Neural progenitor cell (in vitro differentiated cells): ENCODE measurements at regions not wholly inside any gene's neighbourhood (a gene's known extent, or its start where the extent isn't known, plus 50 kb on each side); places are given as distances from the start of the nearest gene placed in this dataset.

Source experiments
- DNase-seq: peaks from one replicate; pipeline ENCODE4 v3.0.0-alpha.2; 2016; ENCODE audit warnings: low spot score
- H2AFZ ChIP-seq: fragments of 200-600 bp; sonication (generic); replicated peaks from 2 replicates; pipeline ENCODE4 v1.6.1; 2016; ENCODE audit warnings: antibody characterized with exemption
- H3F3A ChIP-seq: fragments of 200-600 bp; sonication (generic); 2 replicates; pipeline ENCODE4 v1.6.1; 2016; ENCODE audit warnings: antibody characterized with exemption, low read depth
- H3K27ac ChIP-seq: fragments of 200-600 bp; sonication (generic); 2 replicates; pipeline ENCODE4 v1.5.1; 2016; ENCODE audit warnings: mild to moderate bottlenecking
- H3K27me3 ChIP-seq: fragments of 200-600 bp; sonication (generic); 2 replicates; pipeline ENCODE4 v1.6.1; 2016; ENCODE audit warnings: mild to moderate bottlenecking, moderate library complexity
- H3K36me3 ChIP-seq: fragments of 200-600 bp; sonication (generic); 2 replicates; pipeline ENCODE4 v1.5.1; 2016
- H3K4me1 ChIP-seq: fragments of 200-600 bp; sonication (generic); 2 replicates; pipeline ENCODE4 v1.6.1; 2016; ENCODE audit warnings: mixed run types
- H3K4me2 ChIP-seq: fragments of 200-600 bp; sonication (generic); 2 replicates; pipeline ENCODE4 v1.6.1; 2016
- H3K4me3 ChIP-seq: fragments of 200-600 bp; sonication (generic); 2 replicates; pipeline ENCODE4 v1.5.1; 2016
- H3K79me2 ChIP-seq: fragments of 200-600 bp; sonication (generic); 2 replicates; pipeline ENCODE4 v1.6.1; 2016; ENCODE audit warnings: low read depth
- H3K9ac ChIP-seq: fragments of 200-600 bp; sonication (generic); 2 replicates; pipeline ENCODE4 v1.6.1; 2016
- H3K9me3 ChIP-seq: fragments of 200-600 bp; sonication (generic); 2 replicates; pipeline ENCODE4 v1.5.1; 2016; ENCODE audit warnings: low read depth
- H4K20me1 ChIP-seq: fragments of 200-600 bp; sonication (generic); 2 replicates; pipeline ENCODE4 v1.6.1; 2016; ENCODE audit warnings: low read depth
- H3K27ac Mint-ChIP-seq: 3 replicates; pipeline ENCODE4 v1.8.0; 2021; ENCODE audit warnings: mixed read lengths
- H3K27me3 Mint-ChIP-seq: 2 replicates; pipeline ENCODE4 v1.8.0; 2022; ENCODE audit warnings: low read depth, mild to moderate bottlenecking, inconsistent platforms, moderate library complexity, mixed read lengths; ENCODE audit not compliant: insufficient read depth
- H3K36me3 Mint-ChIP-seq: 3 replicates; pipeline ENCODE4 v1.8.0; 2021; ENCODE audit warnings: mixed read lengths
- H3K4me1 Mint-ChIP-seq: 3 replicates; pipeline ENCODE4 v1.8.0; 2021; ENCODE audit warnings: mixed read lengths
- H3K4me3 Mint-ChIP-seq: 3 replicates; pipeline ENCODE4 v1.8.0; 2021; ENCODE audit warnings: mild to moderate bottlenecking, moderate library complexity, mixed read lengths
- H3K9me3 Mint-ChIP-seq: 3 replicates; pipeline ENCODE4 v1.8.0; 2020; ENCODE audit warnings: mixed read lengths
- EZH2 ChIP-seq: fragments of 200-600 bp; sonication (generic); IDR thresholded peaks from 2 replicates; pipeline ENCODE4 v1.6.1; 2017; ENCODE audit warnings: antibody characterized with exemption, mild to moderate bottlenecking, moderate library complexity
- EZH2phosphoT487 ChIP-seq: fragments of 200-600 bp; sonication (generic); IDR thresholded peaks from 2 replicates; pipeline ENCODE4 v1.6.1; 2017; ENCODE audit warnings: antibody characterized with exemption
- TF ChIP-seq, protein P1 (sequence below): fragments of 200-600 bp; sonication (generic); IDR thresholded peaks from 2 replicates; pipeline ENCODE4 v1.5.1; 2017; ENCODE audit warnings: antibody characterized with exemption, mild to moderate bottlenecking

DNA sequence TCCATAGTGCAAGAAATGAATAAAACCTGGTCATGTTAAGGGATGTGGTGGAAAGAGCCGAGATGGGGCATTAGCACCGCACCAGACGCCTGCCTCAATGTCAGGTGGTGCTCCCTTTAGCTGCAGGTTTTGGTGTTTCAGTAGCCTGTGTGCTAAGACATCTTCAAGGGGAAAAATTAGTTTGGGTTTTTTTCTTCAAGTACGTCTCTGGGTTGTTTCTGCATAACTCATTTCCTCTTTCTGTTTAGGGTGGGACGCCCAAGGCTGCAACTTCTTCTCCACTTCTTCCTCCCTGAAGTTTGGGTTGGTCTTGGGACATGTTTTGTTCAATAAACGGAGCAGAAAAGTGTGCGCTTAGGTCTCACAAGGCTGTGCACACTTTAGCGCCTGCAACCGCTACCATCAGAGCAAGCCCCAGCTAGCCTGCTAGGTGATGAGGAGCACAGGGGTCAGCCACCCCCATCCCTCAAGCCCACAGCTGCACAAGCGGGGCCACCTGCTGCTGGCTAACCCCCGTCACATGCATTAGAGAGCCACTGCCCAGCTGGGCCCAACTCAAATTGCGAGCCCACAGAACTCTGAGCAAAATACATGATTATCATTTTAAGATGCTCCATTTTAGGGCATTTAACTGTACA, 1495.7 kb downstream of the TBC1D22A start:
- Mint-ChIP-seq H3K27ac (no peak overlapping the region), H3K4me1 (peaks cover 45% of the 10 kb centered on the region), H3K27me3 (peaks cover 5% of the 10 kb centered on the region), H3K9me3 (peaks cover 10% of the 10 kb centered on the region), H3K36me3 (peaks cover 5% of the 10 kb centered on the region), H3K4me3 (peak overlapping the region; percentile 16)
- Histone ChIP-seq H3K79me2 (no peaks in the 10 kb centered on the region), H3K4me1 (peaks cover 29% of the 10 kb centered on the region), H3K4me2 (no peak overlapping the region), H3F3A (no peaks in the 10 kb centered on the region), H4K20me1 (no peaks in the 10 kb centered on the region), H3K27ac (no peak overlapping the region), H3K36me3 (no peaks in the 10 kb centered on the region), H3K9me3 (no peaks in the 10 kb centered on the region), H3K27me3 (no peaks in the 10 kb centered on the region), H2AFZ (no peak overlapping the region), H3K9ac (no peak overlapping the region), H3K4me3 (no peak overlapping the region)
- no peak for DNase-seq
- no peak for TF ChIP-seq EZH2
- TF ChIP-seq, protein P1, sequence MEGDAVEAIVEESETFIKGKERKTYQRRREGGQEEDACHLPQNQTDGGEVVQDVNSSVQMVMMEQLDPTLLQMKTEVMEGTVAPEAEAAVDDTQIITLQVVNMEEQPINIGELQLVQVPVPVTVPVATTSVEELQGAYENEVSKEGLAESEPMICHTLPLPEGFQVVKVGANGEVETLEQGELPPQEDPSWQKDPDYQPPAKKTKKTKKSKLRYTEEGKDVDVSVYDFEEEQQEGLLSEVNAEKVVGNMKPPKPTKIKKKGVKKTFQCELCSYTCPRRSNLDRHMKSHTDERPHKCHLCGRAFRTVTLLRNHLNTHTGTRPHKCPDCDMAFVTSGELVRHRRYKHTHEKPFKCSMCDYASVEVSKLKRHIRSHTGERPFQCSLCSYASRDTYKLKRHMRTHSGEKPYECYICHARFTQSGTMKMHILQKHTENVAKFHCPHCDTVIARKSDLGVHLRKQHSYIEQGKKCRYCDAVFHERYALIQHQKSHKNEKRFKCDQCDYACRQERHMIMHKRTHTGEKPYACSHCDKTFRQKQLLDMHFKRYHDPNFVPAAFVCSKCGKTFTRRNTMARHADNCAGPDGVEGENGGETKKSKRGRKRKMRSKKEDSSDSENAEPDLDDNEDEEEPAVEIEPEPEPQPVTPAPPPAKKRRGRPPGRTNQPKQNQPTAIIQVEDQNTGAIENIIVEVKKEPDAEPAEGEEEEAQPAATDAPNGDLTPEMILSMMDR: no peak
- no peak for TF ChIP-seq EZH2phosphoT487

DNA sequence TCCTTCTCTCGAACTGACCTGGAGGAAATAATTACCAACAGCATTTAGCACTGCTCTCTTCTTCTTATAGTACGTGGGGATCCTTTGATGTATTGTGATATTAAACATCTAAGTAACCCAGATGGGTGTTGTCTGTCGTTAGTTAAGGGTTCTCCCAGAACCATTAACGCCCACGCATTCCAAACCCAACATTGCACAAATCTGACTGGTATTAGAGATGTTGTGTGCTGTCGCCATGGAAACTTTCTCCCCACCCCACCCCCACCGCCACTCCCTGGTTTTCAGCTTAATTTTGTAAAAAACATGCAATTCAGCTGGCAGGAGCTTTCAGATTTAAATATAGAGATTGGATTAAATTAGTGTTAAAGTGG, 1495.2 kb downstream of the TBC1D22A start:
- no peak overlapping the region for H3K27ac Mint-ChIP-seq
- TF ChIP-seq EZH2: no peak
- TF ChIP-seq EZH2phosphoT487: no peak
- TF ChIP-seq, protein P1: no peak
- no peaks in the 10 kb centered on the region for H4K20me1 ChIP-seq
- H3K4me1 Mint-ChIP-seq: peaks cover 45% of the 10 kb centered on the region
- H3K4me3 ChIP-seq: no peak overlapping the region
- no peak for DNase-seq
- H3K36me3 ChIP-seq: no peaks in the 10 kb centered on the region
- H3K36me3 Mint-ChIP-seq: peaks cover 5% of the 10 kb centered on the region
- peaks cover 5% of the 10 kb centered on the region for H3K27me3 Mint-ChIP-seq
- H3K79me2 ChIP-seq: no peaks in the 10 kb centered on the region
- no peak overlapping the region for H3K9ac ChIP-seq
- H3K9me3 Mint-ChIP-seq: peaks cover 10% of the 10 kb centered on the region
- no peaks in the 10 kb centered on the region for H3K9me3 ChIP-seq
- H2AFZ ChIP-seq: no peak overlapping the region
- H3K4me2 ChIP-seq: no peak overlapping the region
- no peaks in the 10 kb centered on the region for H3F3A ChIP-seq
- H3K27me3 ChIP-seq: no peaks in the 10 kb centered on the region
- peaks cover 29% of the 10 kb centered on the region for H3K4me1 ChIP-seq
- no peak overlapping the region for H3K27ac ChIP-seq
- H3K4me3 Mint-ChIP-seq: peak overlapping the region; percentile 16

DNA sequence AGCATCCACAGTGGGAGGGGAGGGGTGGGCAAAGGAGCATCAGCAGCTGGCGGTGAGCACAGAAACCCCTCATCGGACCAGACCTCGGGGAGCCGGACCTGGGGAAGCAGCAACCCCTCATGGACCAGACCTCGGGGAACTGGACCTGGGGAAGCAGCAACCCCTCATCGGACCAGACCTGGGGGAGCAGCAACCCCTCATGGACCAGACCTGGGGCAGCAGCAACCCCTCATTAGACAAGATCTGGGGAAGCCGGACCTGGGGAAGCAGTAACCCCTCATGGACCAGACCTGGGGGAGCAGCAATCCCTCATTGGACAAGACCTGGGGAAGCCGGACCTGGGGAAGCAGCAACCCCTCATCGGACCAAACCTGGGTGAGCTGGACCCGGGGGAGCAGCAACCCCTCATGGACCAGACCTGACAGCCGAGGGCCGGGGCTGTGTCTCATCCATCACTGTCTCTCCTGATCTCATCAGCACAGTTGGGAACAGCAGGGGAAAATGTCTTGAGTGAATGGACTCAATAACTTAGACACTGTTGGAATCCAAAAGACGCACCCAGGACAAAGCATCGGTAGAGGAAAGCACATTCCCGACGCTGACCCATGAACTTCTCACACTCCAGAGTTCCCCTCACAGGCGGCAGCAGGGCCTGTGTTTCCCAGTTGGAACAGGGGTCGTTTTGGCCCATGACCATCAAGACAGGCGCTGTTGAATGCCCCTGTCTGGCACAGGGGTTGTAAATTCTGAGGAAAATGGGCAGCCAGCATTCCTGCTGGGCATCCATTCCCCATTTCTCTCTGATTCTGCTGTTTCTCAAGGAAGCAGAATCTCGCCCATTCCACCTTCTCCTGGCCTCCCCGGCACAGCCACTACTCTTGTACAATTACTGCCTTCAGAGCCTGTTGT, 1494.6 kb downstream of the TBC1D22A start:
- Mint-ChIP-seq H3K4me1 (peaks cover 45% of the 10 kb centered on the region), H3K36me3 (peaks cover 5% of the 10 kb centered on the region), H3K27me3 (peaks cover 5% of the 10 kb centered on the region), H3K4me3 (no peak overlapping the region), H3K9me3 (peaks cover 10% of the 10 kb centered on the region), H3K27ac (no peak overlapping the region)
- no peak for DNase-seq
- Histone ChIP-seq H3K36me3 (no peaks in the 10 kb centered on the region), H3K4me2 (no peak overlapping the region), H4K20me1 (no peaks in the 10 kb centered on the region), H3K27me3 (no peaks in the 10 kb centered on the region), H3K4me1 (peaks cover 29% of the 10 kb centered on the region), H3K9me3 (no peaks in the 10 kb centered on the region), H3K27ac (no peak overlapping the region), H3K79me2 (no peaks in the 10 kb centered on the region), H3K9ac (no peak overlapping the region), H3K4me3 (no peak overlapping the region), H2AFZ (no peak overlapping the region), H3F3A (no peaks in the 10 kb centered on the region)
- TF ChIP-seq EZH2phosphoT487 (no peak), EZH2 (no peak)
- TF ChIP-seq, protein P1: no peak
